ENCODE measurements at regions not wholly inside any gene's neighbourhood (a gene's known extent, or its start where the extent isn't known, plus 50 kb on each side); places are given as distances from the start of the nearest gene placed in this dataset.

GRCh38 chr12:47366579-47366978, 286.8 kb upstream of the AMIGO2 start:
- TF ChIP-seq, protein P1, sequence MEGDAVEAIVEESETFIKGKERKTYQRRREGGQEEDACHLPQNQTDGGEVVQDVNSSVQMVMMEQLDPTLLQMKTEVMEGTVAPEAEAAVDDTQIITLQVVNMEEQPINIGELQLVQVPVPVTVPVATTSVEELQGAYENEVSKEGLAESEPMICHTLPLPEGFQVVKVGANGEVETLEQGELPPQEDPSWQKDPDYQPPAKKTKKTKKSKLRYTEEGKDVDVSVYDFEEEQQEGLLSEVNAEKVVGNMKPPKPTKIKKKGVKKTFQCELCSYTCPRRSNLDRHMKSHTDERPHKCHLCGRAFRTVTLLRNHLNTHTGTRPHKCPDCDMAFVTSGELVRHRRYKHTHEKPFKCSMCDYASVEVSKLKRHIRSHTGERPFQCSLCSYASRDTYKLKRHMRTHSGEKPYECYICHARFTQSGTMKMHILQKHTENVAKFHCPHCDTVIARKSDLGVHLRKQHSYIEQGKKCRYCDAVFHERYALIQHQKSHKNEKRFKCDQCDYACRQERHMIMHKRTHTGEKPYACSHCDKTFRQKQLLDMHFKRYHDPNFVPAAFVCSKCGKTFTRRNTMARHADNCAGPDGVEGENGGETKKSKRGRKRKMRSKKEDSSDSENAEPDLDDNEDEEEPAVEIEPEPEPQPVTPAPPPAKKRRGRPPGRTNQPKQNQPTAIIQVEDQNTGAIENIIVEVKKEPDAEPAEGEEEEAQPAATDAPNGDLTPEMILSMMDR (IDR thresholded peaks at IDR 0.05; ENCODE audit: poor library complexity), result no peak
- no peak for TF ChIP-seq EZH2 (IDR thresholded peaks at IDR 0.05; ENCODE audit: borderline replicate concordance)
